ENCODE measurements at regions not wholly inside any gene's neighbourhood (a gene's known extent, or its start where the extent isn't known, plus 50 kb on each side); places are given as distances from the start of the nearest gene placed in this dataset.

DNA sequence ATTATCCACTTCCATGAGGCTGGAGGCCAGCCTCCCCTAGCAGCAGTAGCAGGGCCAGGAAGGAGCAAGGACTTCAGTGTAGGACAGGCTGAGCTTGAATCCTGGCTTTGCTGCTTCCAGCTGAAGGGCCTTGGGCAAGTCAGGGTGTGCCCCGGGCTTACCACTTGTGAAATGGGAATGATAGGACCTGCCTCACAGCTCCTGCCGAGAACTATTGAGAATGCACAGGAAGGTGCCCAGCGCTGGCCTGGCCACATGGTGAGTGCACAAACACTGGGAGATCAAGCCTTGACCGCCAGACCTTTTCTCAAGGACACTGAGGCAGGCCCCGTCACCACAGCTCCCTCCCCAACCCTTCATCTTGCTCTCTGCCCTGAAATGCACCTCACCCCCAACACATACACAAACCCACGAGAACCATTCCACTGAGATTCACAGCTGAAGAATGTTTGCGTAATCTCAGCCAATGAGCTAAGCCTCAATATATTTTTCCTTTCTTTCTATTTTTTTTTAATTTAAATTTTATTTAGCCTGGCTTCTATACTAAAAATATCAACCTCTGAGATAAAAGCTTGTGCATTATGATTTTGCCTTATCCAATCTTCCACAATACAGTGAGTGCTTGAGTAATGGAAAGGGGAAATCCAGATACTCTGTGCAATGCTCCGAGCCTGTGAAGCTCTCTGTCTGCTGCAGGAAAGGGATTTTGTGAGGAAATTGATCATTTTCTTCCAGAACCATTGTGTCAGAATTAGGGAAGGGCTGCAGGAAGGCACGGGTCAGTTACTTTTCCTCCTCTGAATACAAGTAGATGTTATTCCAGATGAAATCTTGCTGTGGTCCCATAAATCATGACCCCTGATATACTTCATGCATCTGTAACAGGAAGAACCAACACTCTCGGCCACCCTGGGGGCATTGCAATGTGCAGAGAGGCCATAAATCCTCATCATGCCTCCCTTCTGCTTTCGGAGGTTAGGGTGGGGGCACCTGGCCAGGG, 193.9 kb downstream of the TLE3 start:
- TF ChIP-seq CTCF (conservative IDR thresholded peaks at IDR 0.05 in 1 of 2, IDR thresholded peaks at IDR 0.05 in 1 of 2; ENCODE audit: low read depth in 1 of 2, low read length in 2 of 2) (no peak), EZH2 (IDR thresholded peaks at IDR 0.05; ENCODE audit: low read length, missing control alignments) (no peak)
